ENCODE measurements at regions not wholly inside any gene's neighbourhood (a gene's known extent, or its start where the extent isn't known, plus 50 kb on each side); places are given as distances from the start of the nearest gene placed in this dataset.

- no peak overlapping the region for H3K4me3 ChIP-seq (ENCODE audit: low read length)
- no peak for TF ChIP-seq CTCF (conservative IDR thresholded peaks at IDR 0.05; ENCODE audit: low read depth, low read length)
- no peak for DNase-seq (ENCODE audit: low read depth)
Observed at GRCh38 chr17:5861854-5862253, 208.3 kb upstream of the WSCD1 start.

GRCh38 chr17:5862395-5862794 lies 207.8 kb upstream of the WSCD1 start:
- no peak for DNase-seq (ENCODE audit: low read depth)
- no peak for TF ChIP-seq CTCF (conservative IDR thresholded peaks at IDR 0.05; ENCODE audit: low read depth, low read length)
- no peak overlapping the region for H3K4me3 ChIP-seq (ENCODE audit: low read length)

GRCh38 chr17:5864741-5865657 lies 205.2 kb upstream of the WSCD1 start:
- no peak overlapping the region for H3K4me3 ChIP-seq (ENCODE audit: low read length)
- DNase-seq (ENCODE audit: low read depth): no peak
- TF ChIP-seq CTCF (conservative IDR thresholded peaks at IDR 0.05; ENCODE audit: low read depth, low read length): no peak

- no peak for DNase-seq (ENCODE audit: low read depth)
- no peak overlapping the region for H3K4me3 ChIP-seq (ENCODE audit: low read length)
- no peak for TF ChIP-seq CTCF (conservative IDR thresholded peaks at IDR 0.05; ENCODE audit: low read depth, low read length)
Observed at GRCh38 chr17:5866978-5867377, 203.2 kb upstream of the WSCD1 start.

GRCh38 chr17:5869041-5869745 lies 201.0 kb upstream of the WSCD1 start:
- DNase-seq (ENCODE audit: low read depth): no peak
- no peak overlapping the region for H3K4me3 ChIP-seq (ENCODE audit: low read length)
- TF ChIP-seq CTCF (conservative IDR thresholded peaks at IDR 0.05; ENCODE audit: low read depth, low read length): no peak

- no peak for TF ChIP-seq CTCF (conservative IDR thresholded peaks at IDR 0.05; ENCODE audit: low read depth, low read length)
- no peak for DNase-seq (ENCODE audit: low read depth)
- H3K4me3 ChIP-seq (ENCODE audit: low read length): no peak overlapping the region
Observed at GRCh38 chr17:5870231-5870953, 199.8 kb upstream of the WSCD1 start.

All from retinal pigment epithelial cell (primary cell).